ENCODE measurements at regions not wholly inside any gene's neighbourhood (a gene's known extent, or its start where the extent isn't known, plus 50 kb on each side); places are given as distances from the start of the nearest gene placed in this dataset.
"Not testable (repeated sequence)": the region's sequence is repeated elsewhere in the genome, so short reads cannot be mapped to it uniquely, and the experiment has no call there.

DNA sequence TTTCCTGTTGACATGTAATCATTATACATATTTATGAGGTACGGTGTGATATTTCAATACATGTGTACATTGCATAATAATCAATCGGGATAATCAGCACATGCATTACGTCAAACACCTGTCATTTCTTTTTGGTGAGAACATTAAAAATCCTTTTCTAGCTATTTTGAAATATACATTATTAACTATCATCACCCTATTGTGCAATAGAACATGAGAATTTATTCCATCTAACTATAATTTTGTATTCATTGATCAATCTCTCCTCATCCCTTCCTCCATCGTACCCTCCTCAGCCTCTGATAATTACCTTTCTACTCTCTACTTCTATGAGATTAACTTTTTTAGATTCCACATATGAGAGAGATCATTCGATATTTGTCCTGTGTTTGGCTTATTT, 170.9 kb upstream of the GHR start:
- DNase-seq, result no peak

DNA sequence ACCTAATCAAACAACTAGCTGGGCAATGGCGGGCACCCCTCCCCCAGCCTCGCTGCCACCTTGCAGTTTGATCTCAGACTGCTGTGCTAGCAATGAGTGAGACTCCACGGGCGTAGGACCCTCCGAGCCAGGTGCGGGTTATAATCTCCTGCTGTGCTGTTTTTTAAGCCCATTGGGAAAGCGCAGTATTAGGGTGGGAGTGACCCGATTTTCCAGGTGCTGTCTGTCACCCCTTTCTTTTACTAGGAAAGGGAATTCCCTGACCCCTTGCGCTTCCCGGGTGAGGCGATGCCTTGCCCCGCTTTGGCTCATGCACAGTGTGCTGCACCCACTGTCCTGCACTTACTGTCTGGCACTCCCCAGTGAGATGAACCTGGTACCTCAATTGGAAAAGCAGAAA, 163.3 kb upstream of the GHR start:
- not testable (repeated sequence) for DNase-seq

DNA sequence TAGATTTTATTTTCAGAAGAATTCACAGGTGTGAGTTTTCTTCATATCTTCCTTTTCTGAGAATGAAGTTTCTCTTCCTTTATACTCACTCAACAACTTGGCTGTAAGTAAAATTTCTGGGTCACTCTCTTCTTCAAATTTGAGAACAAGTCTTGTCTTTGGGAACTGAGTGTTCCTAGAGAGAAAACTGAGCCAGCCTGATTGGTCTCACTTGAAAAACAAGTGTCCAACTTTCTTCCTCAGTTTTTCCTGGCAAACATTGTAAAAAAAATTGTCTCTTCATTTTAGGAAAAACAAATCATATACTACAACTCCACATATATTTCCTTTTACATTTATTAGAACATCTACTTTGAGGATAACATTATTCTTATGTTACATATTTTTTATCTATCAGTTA, 156.1 kb upstream of the GHR start:
- DNase-seq, result no peak

DNA sequence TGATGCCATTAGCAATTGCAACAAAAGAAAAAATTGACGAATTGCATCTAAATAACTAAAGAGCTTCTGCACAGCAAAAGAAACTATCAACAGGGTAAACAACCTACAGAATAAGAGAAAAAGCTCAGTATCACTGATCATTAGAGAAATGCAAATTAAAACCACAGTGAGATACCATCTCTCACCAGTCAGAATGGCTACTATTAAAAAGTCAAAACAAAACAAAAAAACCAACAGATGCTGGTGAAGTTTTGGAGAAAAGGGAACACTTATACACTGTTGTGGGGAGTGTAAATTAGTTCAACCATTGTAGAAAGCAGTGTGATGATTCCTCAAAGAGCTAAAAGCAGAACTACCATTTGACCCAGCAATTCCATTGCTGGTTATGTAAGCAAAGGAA, 155.1 kb upstream of the GHR start:
- DNase-seq, result not testable (repeated sequence)

DNA sequence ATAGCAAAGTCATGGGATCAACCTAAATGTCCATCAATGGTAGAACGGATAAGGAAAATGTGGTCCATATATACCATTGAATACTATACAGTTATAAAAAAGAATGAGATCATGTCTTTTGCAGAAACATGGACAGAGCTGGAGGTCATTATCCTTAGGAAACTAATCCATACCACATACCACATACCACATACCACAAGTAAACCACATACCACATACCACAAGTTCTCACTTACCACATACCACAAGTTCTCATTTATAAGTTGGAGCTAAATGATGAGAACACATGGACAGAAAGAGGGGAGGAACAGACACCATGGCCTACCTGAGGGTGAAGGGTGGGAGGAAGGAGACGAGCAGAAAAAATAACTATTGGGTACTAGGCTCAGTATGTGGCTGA, 154.6 kb upstream of the GHR start:
- DNase-seq, result no peak

DNA sequence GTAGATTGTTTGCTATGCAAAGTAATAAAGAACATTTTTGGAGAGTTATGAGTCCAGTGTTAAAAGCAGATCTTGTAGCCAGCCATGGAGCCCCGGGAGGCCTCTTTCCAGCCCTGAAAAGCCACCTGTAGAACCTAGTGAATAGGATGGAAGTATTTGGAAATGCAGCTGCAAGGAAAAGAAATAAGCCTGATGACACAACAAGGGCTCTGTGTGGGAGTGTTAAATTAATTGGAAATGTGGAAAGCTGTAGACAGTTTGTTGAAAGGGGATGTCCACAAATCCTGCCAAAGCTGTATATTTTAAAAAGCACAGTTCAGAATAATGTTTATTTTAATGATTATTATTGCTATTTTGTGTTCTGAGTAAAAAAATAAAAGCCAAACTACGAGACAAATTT, 152.5 kb upstream of the GHR start:
- DNase-seq, result no peak

DNA sequence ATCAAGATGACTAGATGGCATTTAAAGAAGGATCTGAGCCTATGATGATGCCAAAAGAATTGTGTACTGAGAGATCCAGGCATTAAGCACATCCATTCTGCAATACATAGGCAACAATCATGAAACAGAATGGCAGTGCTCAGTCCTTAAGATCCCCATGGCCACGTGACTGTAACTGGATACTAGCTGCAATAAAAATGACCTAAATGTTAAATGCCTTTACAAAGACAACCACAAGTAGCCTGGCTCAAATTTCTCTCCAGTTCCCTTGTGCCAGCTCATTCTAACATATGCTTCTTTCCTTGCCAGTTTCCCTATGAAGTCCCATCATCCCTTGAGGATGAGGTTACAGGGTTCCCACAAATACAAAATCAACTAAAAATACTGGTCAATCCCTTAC, 148.3 kb upstream of the GHR start:
- DNase-seq, result no peak

DNA sequence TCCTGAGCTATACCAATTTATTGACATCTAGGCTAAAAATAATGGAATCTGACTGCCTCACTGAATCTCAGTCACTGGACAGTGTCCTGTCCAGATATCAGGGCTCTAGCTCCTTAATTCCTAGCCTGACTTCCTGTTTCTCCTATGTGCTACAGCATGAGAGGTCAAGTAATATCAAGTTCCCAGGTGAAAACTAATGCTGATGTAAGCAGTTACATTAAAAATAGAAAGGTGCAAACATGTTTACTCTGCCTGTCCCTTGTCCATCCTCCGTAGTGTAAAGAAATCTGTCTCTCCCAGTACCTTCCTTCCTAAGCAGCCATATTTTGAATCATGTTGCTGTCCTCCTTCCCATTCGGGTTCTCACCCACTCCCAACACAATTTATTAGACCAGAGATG, 145.9 kb upstream of the GHR start:
- no peak for DNase-seq

DNA sequence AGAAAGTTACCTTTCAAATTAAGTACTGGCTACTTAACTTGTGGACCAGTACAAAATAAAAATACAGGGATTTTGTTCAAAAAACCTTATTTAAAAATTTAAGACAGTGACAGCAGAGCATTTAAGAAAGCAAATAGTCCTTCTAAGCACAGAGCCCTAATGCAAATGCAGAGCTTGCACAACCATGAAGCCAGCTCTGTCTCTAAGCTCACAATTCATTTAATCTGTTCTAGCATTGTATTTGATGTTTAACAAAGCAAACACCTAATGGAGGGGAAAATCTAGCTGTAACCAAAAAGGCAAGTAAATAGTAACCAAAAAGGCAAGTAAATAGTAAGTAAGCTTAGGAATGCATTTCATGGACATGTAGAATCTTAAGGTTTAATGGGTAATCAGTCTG, 138.7 kb upstream of the GHR start:
- DNase-seq, result no peak

DNA sequence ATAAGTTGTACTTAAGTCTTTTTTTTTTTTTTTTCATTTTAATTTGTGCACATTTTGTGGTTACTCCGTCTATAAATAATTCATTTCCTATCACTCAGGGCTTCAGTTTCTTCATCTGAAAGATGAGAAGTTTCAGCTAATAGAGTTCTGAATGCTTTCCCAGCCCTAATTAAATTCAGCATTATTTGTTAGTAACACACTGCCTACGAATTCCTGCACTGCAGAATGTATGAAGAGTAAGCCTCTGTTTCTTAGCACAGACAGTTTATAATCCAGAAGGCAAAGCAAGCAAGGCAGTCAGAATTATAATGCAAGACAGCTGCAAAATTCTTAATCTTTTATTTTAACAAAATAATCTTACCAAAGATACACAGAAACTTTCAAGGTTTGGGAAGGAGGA, 138.0 kb upstream of the GHR start:
- DNase-seq, result no peak

DNA sequence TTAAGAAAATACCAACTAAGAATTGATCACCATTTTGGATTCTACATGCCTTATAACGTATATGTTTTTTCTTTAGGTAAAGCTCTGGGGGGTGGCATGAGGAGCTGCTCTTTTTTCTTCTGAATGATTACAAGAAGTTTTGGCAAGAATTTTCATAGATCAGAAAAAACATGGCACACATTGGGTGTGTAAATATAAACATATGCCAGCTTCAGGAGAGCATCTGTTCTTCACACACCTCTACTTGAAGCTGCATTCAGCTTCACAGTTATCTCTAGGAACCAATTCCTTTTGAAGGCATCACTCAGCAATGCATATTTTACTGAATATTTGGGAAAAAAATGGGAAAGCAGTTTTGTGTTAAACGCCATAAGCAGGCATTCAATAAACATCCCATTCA, 122.7 kb upstream of the GHR start:
- no peak for DNase-seq

DNA sequence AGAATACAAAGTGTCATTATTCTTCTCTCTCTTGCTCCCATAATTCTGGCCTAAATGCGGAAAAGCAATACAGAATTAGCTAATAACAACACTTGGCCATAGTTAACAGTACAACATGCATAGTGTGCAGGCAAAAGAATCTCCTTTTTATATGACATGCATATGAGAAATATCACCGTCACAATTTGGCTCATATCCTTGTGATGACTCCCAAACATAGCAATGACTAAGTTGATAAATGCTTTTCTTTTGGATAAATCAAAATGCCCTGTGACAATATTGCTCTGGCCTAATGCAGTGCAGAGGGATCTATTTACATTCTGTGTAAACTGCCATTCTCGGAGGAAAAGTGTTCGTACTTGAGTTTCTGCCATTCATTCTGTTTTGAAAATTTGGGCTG, 121.9 kb upstream of the GHR start:
- DNase-seq, result no peak

DNA sequence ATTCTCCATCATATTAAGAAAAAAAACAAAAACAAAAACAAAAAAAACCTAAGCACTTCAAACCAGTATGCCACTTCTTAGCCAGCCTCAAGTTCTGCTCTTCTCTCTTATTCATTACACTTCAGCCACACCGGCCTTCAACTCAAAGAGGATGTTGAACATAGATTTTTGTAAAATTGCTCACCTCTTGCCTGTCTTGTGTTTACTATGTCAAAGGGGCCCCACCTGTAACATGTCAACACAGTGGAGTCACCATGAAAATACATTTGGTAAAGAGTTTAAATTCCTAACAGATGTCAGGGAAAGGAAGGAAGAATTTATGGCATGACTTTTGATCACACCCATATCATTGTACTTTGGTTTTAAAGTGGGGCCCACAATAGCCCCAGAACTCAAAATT, 121.1 kb upstream of the GHR start:
- no peak for DNase-seq

DNA sequence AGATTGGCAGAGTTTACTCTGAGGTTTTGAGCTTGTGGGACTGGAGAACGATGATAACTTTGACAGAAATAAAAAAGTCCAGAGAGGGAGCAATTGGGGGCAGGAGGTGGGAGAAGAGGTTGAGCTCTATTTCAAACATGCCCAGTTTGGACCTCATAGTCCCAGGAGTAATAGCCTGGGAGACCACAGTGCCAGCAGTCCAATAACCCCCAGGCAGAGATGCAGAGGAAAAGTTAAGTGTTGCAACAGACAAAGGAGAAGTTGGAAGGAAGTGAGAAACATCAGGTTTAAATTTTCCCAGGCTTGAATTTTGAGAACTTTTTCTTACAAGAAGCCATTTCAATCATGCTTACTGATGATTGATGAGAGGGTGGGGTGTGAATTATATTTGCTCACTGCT, 117.0 kb upstream of the GHR start:
- no peak for DNase-seq

DNA sequence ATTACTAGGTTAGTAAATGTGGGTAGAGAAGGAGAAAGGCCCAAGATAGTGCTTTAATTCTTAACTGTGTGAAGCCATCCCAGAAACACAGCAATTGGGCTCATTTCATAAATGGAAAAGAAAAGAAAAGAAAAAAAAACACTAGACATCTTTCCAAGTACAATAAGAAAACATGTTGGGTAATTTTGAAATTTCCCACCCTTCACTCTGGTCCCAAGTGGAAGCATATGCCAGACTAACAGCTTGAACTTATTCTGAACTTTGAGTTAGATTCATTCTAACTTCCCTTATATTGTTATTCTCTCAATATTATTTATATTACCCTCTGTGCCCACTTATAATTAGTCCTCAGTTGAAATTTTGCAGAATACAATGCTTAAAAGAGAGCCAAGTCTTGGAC, 113.4 kb upstream of the GHR start:
- DNase-seq, result no peak

DNA sequence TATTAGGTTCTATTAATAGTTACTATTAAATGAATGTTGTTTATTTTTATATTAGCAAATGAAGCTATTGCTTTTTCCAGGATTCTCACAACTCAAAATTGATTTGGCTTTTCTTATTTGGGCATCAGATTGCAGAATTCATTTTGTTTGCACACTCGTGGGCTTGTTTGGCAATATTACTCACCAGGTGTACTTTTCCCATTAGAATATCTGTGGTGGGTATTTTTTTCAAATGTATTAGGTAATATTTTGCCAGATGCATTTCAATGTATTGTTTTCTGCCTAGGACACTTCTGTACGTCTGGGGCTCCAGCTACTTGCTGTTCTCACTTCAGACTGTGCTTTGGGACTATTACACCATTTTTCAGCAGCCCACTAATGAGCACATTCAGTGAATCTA, 108.0 kb upstream of the GHR start:
- DNase-seq, result no peak

DNA sequence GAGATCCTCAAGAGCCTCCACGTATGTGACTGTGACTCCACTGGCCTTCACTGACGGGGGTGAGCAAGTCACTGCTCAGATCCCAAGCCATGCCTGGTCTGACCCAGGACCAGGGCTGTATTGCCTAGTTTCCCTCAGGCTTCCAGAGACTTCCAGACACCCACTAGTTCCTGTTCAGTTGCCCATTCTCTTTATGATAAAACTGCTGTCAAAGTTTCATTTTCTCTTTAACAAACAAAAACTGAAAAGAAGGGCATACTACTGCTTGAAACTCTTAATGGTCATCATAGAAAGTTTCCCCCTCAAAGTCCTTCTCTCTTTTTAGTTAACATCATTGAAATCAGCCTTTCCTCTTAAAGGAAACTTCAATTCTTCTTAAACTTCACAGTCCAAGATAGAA, 105.7 kb upstream of the GHR start:
- no peak for DNase-seq

DNA sequence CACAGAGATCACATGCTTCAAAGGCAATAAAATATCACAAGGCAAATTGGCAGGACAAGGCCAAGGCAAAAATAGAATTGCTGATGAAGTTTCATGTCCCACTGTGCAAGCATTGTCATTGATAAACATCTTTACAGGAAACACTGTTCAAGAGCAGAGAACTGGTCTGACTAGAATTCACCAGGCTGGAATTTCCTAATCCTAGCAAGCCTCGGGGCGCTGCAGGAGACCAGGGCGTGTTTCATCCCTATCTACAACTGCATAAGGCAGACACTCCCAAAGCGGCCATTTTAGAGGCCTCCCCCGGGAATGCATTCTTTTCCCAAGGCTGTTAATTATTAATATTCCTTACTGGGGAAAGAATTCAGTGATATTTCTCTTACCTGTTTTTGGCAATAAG, 103.7 kb upstream of the GHR start:
- not testable (repeated sequence) for DNase-seq

DNA sequence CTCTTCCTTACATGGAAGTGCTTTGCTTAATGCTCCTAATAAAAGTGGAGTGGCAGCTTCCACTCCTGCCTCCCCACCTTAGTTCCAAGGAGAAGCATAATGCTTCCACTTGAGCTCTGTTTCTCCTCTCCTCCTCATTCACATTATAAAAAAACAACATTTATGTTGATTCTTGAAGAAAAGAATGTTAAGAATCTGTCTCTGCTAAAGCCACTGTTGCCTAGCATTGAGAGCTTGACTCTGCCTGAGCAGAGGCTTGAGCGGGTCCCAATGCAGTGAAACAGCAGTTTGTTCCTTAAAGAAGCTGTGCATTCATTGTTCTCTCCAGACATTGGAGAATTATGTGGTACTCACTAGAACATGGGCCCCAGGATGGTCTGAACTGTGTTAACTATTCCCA, 101.5 kb upstream of the GHR start:
- DNase-seq, result no peak

DNA sequence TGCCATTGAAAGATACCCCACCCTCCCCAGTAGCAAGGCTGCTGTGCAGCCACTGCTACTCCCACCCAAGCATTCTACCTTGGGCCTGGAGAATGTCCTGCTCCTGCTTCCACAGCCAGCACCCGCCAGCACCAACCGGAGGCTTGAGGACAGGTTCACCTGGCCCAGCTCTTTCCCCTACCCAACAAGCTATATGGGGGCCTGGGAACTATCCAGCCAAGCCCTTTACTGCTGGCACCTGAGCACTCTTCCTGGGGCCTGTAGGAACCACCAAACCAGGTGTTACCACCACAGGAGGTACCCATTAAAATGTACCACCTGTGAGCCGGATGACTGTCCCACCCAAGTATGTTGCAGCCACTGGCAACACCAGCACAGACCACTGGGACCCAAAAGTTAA, 86.1 kb upstream of the GHR start:
- DNase-seq, result no peak

DNA sequence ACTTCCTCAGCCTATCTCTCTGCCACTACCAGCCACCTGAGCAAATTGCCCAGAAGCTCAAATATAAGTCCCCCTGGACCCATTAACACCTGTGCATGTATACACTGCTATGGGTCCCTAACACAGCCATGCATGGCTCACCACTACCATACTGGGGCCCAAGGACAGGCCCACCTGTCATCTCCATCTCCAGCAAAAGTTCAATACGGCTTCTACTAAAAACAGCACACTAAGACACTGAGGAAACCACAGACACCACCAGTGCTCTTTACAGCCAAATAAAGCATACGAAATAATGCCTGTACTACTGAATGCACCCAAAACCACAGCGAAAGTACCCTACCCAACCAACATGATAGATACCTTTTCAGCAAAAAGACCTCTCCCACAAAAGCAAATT, 85.6 kb upstream of the GHR start:
- DNase-seq, result no peak

DNA sequence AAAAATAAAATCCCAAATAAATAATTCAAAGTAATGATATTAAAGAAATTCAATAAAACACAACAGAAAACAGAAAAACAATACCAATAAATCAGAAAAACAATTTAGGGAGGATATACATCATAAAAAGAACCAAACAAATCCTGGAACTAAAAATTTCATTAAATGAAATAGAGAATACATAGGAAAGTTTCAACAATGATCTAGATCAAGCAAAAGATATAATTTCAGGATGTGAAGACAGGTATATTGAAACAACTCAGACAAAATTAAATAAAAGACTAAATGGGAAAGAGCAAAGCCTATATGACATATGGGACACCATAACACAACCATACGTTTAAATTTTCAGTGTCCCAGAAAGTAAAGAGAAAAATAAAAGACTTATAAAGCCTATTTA, 85.1 kb upstream of the GHR start:
- no peak for DNase-seq

DNA sequence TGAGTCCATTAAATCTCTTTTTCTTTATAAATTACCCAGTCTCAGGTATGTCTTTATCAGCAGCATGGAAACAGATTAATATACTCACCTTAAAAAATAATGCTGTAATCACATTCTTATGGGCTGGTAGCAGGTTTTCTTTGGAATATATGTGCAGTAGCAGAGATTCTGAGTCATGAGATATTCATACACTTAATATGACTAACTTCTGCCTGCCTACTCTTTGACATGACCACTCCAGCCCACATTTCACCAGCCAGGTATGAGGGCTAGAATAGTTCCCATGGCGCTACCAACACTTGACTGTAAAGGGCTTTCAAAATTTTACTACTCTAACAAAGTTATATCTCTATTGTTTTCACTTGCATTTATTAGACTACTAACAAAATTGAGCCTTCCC, 74.1 kb upstream of the GHR start:
- no peak for DNase-seq

DNA sequence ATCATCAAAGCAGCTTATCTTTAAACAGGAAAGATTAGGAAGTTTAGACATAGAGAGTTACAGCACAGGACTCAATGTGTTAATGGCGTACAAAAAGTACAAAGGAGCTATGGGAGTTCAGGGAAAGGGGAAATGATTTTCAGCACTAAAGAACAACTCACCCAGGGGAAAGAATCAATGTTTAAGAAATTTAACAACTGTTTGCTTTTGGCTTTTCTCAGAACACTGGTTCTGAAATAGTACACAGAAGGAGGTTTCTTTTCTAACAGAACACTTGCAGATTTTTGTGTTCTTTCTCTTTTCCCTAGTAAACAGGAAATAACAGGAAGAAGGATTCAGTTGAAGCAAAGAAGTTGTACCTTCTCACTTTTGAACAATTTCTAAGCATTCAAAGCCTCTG, 71.3 kb upstream of the GHR start:
- no peak for DNase-seq

DNA sequence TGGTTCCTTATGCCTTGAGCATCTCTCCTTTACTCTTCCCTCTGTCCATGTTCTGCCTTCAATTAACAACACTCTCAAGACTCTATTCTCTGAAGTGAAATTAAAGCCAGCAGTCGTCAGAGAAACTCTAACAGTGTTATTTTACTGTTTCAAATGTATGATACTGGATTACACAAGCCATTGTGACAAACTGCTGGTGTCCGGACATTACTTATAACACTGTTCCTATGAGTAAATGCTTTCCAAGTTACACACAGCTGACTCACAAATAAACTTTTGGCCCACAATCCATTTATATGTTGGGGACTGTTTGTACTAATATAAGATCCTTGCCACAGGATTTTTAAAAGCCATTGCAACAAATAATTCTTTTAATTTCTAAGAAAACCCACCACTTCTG, 63.2 kb upstream of the GHR start:
- DNase-seq, result no peak

DNA sequence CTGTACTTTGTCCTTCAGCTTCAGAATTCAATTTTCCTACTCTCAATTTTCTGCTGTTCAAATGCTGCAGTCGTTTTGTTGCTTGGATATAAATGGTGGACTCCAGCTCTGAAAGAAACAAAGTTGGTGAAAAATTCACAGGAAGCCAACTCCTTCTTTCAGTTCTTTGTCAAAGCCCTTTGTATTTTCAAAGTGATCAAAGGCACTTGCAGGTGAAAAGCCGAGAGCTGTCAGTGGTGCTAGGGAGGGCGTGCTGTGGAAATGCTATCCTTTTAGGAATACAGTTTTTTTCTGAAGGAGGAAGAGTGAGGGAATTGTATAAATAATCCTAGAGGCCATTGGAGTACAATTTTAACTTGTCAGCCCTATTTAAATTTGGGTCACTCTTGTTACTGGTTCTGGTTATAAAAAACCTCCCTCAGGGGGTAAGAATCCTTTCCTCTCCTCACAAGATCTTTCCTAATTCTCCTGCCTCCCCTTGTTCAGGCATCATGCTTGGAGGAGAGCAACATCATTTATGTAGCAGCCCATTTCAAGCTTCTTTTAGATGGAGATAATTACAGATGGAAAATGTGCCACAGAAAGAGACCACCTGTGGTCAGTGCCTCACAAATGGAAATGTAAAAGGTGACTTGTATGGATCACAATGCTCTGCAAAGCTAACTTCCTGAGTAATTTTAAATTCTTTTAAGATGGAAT, 62.5 kb upstream of the GHR start:
- no peak for DNase-seq

Measured in suppressor macrophage treated with lipopolysaccharide for 4 hours (primary cell).